Activated B cell treated with CpG ODN at 0.5 μM for 24 hours (primary cell): ENCODE measurements at regions not wholly inside any gene's neighbourhood (a gene's known extent, or its start where the extent isn't known, plus 50 kb on each side); places are given as distances from the start of the nearest gene placed in this dataset.
"Not testable (repeated sequence)": the region's sequence is repeated elsewhere in the genome, so short reads cannot be mapped to it uniquely, and the experiment has no call there.

Experiments used
- ATAC-seq: fragments of 200-7000 bp; cut with Tn5 transposase; one replicate; pipeline ENCODE4 v1.10.0; 2021; ENCODE audit warnings: low read depth, mild to moderate bottlenecking, moderate library complexity
- CTCF ChIA-PET: fragments of 350-600 bp; sonication (Branson Sonifier 250); formaldehyde crosslinking; loops from one replicate; lab custom pipeline; 2021; ENCODE audit warnings: antibody characterized with exemption; lab: Charles Lee
- POLR2A ChIA-PET: fragments of 350-600 bp; sonication (Branson Sonifier 250); formaldehyde crosslinking; loops from one replicate; lab custom pipeline; 2021; ENCODE audit warnings: antibody characterized with exemption; lab: Charles Lee
- DNase-seq: peaks from one replicate; pipeline ENCODE4 v3.0.0; 2022
- H3K27ac Mint-ChIP-seq: one replicate; pipeline ENCODE4 v1.8.0; 2020; ENCODE audit warnings: mixed read lengths
- H3K27me3 Mint-ChIP-seq: one replicate; pipeline ENCODE4 v1.8.0; 2021; ENCODE audit warnings: mixed read lengths
- H3K36me3 Mint-ChIP-seq: one replicate; pipeline ENCODE4 v1.8.0; 2021; ENCODE audit warnings: low read depth, mixed read lengths
- H3K4me1 Mint-ChIP-seq: one replicate; pipeline ENCODE4 v1.8.0; 2021; ENCODE audit warnings: mixed read lengths
- H3K4me3 Mint-ChIP-seq: one replicate; pipeline ENCODE4 v1.8.0; 2020; ENCODE audit warnings: mild to moderate bottlenecking, mixed read lengths
- H3K9me3 Mint-ChIP-seq: one replicate; pipeline ENCODE4 v1.8.0; 2020; ENCODE audit warnings: mixed read lengths
- CTCF ChIP-seq: fragments of 200-600 bp; IDR thresholded peaks from one replicate; pipeline ENCODE4 v1.8.0; 2022; ENCODE audit warnings: antibody characterized with exemption, mild to moderate bottlenecking
- intact Hi-C: fragments of 100-400 bp; cut with micrococcal nuclease; formaldehyde crosslinking; loops from one replicate; pipeline ENCODE4 v1.15.1; 2024

- ChIA-PET POLR2A (no interaction called here), CTCF (no interaction called here)
- Mint-ChIP-seq H3K27me3 (no peaks in the 10 kb centered on the region), H3K9me3 (peaks cover 13% of the 10 kb centered on the region), H3K4me1 (no peaks in the 10 kb centered on the region), H3K27ac (no peak overlapping the region), H3K4me3 (no peak overlapping the region), H3K36me3 (no peaks in the 10 kb centered on the region)
- intact Hi-C loops = no loop called here
- no peak for DNase-seq
- no peak for TF ChIP-seq CTCF
- ATAC-seq = no peak
These were observed 399.2 kb downstream of the IPO8 start for GRCh38 chr12:30296486-30296885.

- DNase-seq (no peak), ATAC-seq (no peak)
- Mint-ChIP-seq H3K36me3 (no peaks in the 10 kb centered on the region), H3K4me1 (no peaks in the 10 kb centered on the region), H3K27ac (no peak overlapping the region), H3K27me3 (no peaks in the 10 kb centered on the region), H3K9me3 (peaks cover under 1% of the 10 kb centered on the region), H3K4me3 (no peak overlapping the region)
- POLR2A ChIA-PET = no interaction called here
- CTCF ChIA-PET = no interaction called here
- TF ChIP-seq CTCF = no peak
- intact Hi-C loops = no loop called here
These were observed 409.2 kb downstream of the IPO8 start for GRCh38 chr12:30286345-30286926.

- ChIA-PET POLR2A (no interaction called here), CTCF (no interaction called here)
- Mint-ChIP-seq H3K27ac (no peak overlapping the region), H3K36me3 (no peaks in the 10 kb centered on the region), H3K27me3 (no peaks in the 10 kb centered on the region), H3K9me3 (peaks cover 10% of the 10 kb centered on the region), H3K4me3 (no peak overlapping the region), H3K4me1 (no peaks in the 10 kb centered on the region)
- no peak for TF ChIP-seq CTCF
- no peak for ATAC-seq
- DNase-seq = no peak
- intact Hi-C loops = no loop called here
These were observed 417.3 kb downstream of the IPO8 start for GRCh38 chr12:30278401-30278800.

GRCh38 chr12:30272515-30272914 is 423.2 kb downstream of the IPO8 start:
- H3K4me3 Mint-ChIP-seq, POLR2A ChIA-PET, H3K36me3 Mint-ChIP-seq, intact Hi-C loops, H3K4me1 Mint-ChIP-seq, H3K27ac Mint-ChIP-seq, H3K27me3 Mint-ChIP-seq, DNase-seq, ATAC-seq, CTCF ChIA-PET: not testable (repeated sequence)
- H3K9me3 Mint-ChIP-seq = peaks cover 11% of the 10 kb centered on the region

GRCh38 chr12:30269496-30269895 is 426.2 kb downstream of the IPO8 start:
- ATAC-seq = no peak
- CTCF ChIA-PET = no interaction called here
- no peaks in the 10 kb centered on the region for H3K36me3 Mint-ChIP-seq

More at GRCh38 chr12:30269496-30269895, 426.2 kb downstream of the IPO8 start:
- H3K27me3 Mint-ChIP-seq = no peaks in the 10 kb centered on the region
- TF ChIP-seq CTCF = no peak
- no peak for DNase-seq
- no peak overlapping the region for H3K4me3 Mint-ChIP-seq
- intact Hi-C loops = no loop called here
- H3K9me3 Mint-ChIP-seq = peaks cover 18% of the 10 kb centered on the region
- no peaks in the 10 kb centered on the region for H3K4me1 Mint-ChIP-seq
- no peak overlapping the region for H3K27ac Mint-ChIP-seq
- POLR2A ChIA-PET = no interaction called here
